HG03571 (cell line): ENCODE measurements at regions not wholly inside any gene's neighbourhood (a gene's known extent, or its start where the extent isn't known, plus 50 kb on each side); places are given as distances from the start of the nearest gene placed in this dataset.
"Not testable (repeated sequence)": the region's sequence is repeated elsewhere in the genome, so short reads cannot be mapped to it uniquely, and the experiment has no call there.

ENCODE experiments used
- ATAC-seq: cut with Tn5 transposase; IDR thresholded peaks from one replicate; pipeline ENCODE4 v1.9.1; 2021; ENCODE audit not compliant: unreplicated experiment

GRCh38 chr1:96387785-96388184, 333.8 kb upstream of the PTBP2 start:
- no peak for ATAC-seq

DNA sequence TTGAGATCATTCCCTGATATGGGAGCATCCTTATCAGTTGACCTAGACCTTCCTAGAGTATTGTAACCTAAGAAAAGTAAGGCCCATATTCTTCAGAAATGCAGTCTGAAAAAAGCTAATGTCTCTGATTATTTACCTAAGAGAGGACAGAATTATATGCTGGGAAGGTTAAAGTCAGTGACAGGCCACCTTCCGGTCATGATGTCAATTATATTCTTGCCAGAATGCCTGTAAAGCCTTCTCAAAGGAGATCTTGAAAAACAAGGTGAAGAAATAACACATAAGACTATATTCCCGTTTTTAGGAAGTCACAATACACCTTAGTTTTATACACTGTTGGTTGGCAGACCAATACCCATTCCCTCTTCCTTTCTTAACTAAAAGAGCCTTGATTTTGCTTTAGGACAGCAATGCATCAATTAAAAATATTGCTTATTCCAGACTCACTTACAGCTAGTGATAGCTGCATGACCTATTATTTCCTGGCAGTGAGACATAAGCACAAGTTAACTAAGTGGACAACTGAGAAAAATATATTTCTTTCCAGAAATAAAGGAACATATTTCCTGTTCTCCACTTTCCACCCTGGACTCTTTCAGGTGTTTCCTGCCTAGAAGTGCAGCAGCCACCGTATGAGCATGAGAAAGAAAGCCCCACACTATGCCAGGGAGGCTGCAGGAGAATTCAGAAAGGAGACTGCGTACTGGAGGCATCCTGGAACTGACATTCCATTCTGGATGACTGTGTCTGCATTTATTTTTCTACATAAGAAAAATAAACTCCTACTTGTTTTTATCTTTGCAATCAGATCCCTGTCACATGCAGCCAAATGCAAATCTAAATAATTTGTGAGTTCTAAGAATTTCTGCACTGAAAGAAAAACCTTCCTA, 332.9 kb upstream of the PTBP2 start:
- ATAC-seq, result no peak

- ATAC-seq, result no peak
These were observed 321.5 kb upstream of the PTBP2 start for GRCh38 chr1:96400089-96400488.

GRCh38 chr1:96409087-96409486, 312.5 kb upstream of the PTBP2 start:
- no peak for ATAC-seq

DNA sequence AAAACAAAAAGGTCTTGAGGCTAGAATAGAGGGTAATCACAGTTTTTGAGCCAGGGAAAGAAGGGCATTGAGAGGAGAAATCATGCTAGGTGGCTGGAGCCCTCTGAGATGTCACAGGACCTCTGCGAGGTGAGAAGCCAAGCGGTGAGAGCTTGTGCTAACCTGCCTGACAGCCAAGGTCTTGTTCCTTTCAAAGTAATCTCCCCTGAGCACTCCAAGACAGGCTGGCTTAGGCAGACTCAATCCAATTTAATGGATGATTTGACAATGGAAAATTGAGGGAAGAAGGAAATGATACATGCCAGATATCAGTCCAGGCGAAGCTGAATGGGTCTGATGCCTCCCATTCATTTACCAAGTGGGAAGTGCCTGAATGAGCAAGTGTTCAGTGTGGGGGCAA, 311.9 kb upstream of the PTBP2 start:
- no peak for ATAC-seq

GRCh38 chr1:96411006-96411405, 310.6 kb upstream of the PTBP2 start:
- ATAC-seq, result no peak

DNA sequence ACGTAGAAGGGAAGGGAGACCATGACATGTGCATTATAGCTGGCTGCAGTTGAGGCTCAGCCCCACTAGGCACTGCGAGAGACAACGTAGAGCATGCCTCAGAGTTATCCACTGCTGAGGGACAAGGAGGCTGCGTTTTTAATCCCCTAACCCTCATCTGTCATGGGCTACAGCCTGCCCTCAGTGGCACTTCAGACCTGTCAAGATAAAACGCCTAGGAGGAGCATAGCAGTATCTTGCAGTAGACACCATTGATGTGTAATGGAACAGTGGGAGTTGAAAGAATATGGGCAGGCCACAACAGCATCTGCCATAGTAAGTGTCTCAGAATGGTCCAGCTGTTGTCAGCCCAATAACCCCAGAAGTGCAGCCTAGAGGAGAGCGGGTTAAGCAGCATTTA, 307.0 kb upstream of the PTBP2 start:
- ATAC-seq, result no peak

GRCh38 chr1:96416111-96416595, 305.4 kb upstream of the PTBP2 start:
- ATAC-seq, result no peak

DNA sequence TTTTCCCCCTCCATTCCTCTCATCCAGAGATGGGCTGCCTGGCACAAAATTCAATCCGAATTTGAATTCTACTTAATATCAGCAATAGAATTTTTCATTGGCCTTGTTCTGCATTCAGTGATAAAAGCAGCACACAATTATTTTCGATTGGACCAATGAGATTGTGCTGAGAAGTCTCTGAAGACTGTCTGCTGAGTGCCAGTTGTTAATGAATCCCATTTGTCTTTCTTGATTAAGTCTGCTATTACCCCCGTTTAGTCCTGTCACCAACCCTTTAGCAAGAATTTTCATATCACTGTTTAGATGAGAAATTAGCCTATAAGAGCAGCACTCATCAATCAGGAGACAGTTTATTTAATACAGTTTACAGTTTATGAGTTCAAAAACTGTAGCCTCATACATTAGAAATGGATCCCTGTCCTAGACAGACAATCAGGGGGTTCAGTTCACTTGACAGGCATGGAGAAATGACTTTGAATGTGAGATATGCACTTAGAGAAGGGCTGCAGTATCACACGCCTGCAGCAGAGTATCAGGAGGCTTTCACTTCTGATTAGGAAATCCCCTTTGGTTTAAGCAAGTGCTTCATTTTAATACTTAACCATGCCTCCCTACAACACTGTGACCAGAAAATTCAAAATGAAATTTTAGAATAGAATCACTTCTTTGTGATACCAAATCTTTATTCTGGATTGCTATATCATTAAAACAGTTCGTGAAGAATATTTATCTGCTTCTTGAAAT, 304.7 kb upstream of the PTBP2 start:
- ATAC-seq, result peak; percentile 98

DNA sequence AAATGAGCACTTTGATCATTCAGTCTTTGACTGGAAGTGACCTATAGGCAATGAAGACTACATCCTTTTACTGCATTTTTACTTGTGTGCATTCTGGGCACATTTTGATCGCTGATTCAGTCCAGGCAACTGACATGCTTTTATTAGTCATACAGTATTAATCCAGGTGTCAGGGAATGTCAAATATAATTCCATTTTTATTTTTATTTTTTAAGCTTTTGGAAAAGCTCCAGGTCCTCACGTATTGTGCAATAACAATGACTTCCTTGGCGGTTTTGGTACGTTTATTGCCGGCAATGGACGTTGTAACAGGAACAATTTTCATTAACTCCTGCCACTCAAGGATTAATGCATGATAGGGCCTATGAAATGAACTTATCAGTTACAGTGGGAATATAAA, 302.6 kb upstream of the PTBP2 start:
- ATAC-seq, result no peak

GRCh38 chr1:96424877-96425276, 296.7 kb upstream of the PTBP2 start:
- ATAC-seq, result no peak

- no peak for ATAC-seq
These were observed 296.0 kb upstream of the PTBP2 start for GRCh38 chr1:96425382-96426129.

DNA sequence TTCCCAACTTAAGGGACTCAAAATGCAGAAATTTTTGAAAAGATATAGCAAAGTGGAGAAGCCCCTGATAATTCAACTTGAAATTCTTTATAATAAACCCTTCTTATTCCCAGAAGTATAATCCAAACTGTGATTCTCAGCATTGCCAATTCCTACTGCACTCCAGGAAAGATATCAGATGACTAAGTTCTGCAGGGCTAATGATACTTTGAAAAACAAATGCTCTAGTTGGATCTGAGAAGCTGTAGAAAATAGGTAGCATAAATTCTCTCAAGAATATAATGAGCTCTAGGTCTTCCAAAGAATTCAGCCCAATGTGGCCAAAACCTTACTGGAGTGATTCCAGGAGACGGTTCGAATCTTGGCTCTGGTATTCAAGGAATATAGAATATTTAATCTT, 294.0 kb upstream of the PTBP2 start:
- no peak for ATAC-seq

GRCh38 chr1:96445302-96445701, 276.3 kb upstream of the PTBP2 start:
- ATAC-seq, result no peak

GRCh38 chr1:96464066-96464465, 257.5 kb upstream of the PTBP2 start:
- no peak for ATAC-seq

DNA sequence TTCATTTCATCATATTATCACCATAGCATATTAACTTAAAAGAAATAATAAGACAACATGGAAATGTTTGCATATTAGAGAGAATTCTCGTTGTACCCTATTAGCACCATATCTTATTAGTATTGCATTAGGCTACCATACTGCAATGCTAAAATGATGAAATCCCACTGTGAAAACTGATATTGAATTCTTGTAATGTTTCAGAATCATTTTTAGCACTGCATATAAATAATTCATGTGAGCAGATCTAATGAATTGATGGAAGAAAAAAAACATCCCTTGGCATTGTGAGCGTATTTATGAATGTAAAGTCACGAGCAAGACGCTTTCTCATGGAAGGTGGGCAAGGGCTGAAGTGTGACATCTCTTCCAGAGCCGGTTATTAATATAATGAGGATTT, 257.1 kb upstream of the PTBP2 start:
- no peak for ATAC-seq

DNA sequence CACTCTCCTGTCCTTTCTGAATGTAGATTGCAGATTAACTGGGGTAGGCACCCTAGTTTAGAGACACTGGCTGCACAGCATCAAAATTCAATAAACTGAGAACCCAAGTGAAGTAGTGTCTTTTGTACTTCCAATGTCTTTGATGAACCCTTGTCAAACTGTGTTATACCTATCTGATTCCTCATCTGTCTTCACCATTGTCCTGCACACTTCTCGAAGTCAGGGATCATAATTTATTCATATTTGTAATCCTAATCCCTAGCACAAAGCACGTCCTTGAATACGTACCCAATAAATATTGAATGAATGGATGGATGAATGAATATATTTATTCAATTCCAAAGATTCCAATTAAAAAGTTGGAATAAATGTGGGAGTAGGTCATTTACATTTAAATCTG, 256.6 kb upstream of the PTBP2 start:
- ATAC-seq, result no peak

DNA sequence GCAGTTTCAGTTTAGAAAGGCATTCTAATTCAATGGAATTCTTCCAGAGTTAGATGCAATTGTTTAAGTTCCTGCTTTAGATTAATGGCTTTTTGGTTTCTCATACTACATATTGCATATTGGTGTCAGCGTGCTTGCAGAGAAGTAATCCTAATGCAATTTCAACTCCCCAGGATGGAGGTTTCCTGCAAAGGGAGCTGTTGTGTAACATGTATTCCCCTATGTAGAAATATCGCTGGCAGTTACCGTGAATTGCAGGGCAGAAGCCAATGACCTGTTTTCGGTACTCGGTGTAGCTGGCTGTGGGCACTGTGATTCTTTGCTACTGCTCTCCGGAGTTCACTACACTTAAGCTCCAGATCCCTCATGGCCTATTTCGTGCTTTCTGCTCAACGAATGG, 256.1 kb upstream of the PTBP2 start:
- ATAC-seq, result no peak

- ATAC-seq, result no peak
These were observed 254.7 kb upstream of the PTBP2 start for GRCh38 chr1:96466842-96467241.

DNA sequence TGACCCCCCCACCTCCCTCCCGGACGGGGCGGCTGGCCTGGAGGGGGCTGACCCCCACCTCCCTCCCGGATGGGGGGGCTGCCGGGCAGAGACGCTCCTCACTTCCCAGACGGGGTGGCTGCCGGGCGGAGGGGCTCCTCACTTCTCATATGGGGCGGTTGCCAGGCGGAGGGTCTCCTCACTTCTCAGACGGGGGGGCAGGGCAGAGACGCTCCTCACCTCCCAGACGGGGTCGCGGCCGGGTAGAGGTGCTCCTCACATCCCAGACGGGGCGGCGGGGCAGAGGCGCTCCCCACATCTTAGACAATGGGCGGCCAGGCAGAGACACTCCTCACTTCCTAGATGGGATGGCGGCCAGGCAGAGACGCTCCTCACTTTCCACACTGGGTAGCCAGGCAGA, 251.9 kb upstream of the PTBP2 start:
- ATAC-seq, result not testable (repeated sequence)

DNA sequence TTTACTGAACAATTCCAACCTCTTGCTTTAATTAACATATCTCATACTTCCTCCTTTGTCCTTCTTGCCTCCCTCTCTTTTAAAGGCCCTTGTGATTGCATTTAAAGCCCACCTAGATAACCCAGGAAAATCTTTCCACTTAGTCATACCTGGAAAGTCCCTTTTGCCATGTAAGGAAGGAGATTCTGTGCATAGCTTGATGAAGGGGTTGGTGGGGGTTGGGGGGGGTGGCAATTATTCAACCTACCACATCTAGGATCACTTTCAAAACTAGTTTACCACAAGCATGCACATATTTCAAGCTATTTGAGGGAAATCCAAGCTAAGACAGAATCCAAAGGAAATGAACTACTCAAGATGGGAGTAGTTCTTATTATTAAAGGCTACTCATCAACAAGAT, 249.1 kb upstream of the PTBP2 start:
- no peak for ATAC-seq
